NCI-H1105 treated with DMSO at 0.1 percent for 48 hours (cell line): ENCODE measurements at regions not wholly inside any gene's neighbourhood (a gene's known extent, or its start where the extent isn't known, plus 50 kb on each side); places are given as distances from the start of the nearest gene placed in this dataset.
"Not testable (repeated sequence)": the region's sequence is repeated elsewhere in the genome, so short reads cannot be mapped to it uniquely, and the experiment has no call there.

ENCODE experiments used
- DNase-seq: peaks from one replicate; lab custom pipeline; 2025; lab: John Stamatoyannopoulos, UW

- no peak for DNase-seq
These were observed 297.5 kb upstream of the CRIM1 start for GRCh38 chr2:36058076-36058475.

- DNase-seq, result no peak
These were observed 302.8 kb upstream of the CRIM1 start for GRCh38 chr2:36052819-36053218.

GRCh38 chr2:36044411-36044810 is 311.2 kb upstream of the CRIM1 start:
- DNase-seq, result no peak

- DNase-seq, result no peak
These were observed 320.4 kb upstream of the CRIM1 start for GRCh38 chr2:36035137-36035536.

GRCh38 chr2:36032046-36032445 is 323.5 kb upstream of the CRIM1 start:
- no peak for DNase-seq

GRCh38 chr2:36031471-36031870 is 324.1 kb upstream of the CRIM1 start:
- no peak for DNase-seq

GRCh38 chr2:36027616-36028015 is 328.0 kb upstream of the CRIM1 start:
- no peak for DNase-seq

GRCh38 chr2:36013064-36013463 is 342.5 kb upstream of the CRIM1 start:
- DNase-seq, result no peak

GRCh38 chr2:36006444-36006843 is 349.1 kb upstream of the CRIM1 start:
- DNase-seq, result no peak

GRCh38 chr2:36002941-36003340 is 352.6 kb upstream of the CRIM1 start:
- no peak for DNase-seq

GRCh38 chr2:35997488-35997887 is 358.1 kb upstream of the CRIM1 start:
- no peak for DNase-seq

GRCh38 chr2:35989503-35989902 is 366.1 kb upstream of the CRIM1 start:
- DNase-seq, result no peak

GRCh38 chr2:35989040-35989439 is 366.5 kb upstream of the CRIM1 start:
- no peak for DNase-seq

- no peak for DNase-seq
These were observed 368.7 kb upstream of the CRIM1 start for GRCh38 chr2:35986871-35987270.

- no peak for DNase-seq
These were observed 377.4 kb upstream of the CRIM1 start for GRCh38 chr2:35978218-35978617.

- no peak for DNase-seq
These were observed 379.0 kb upstream of the CRIM1 start for GRCh38 chr2:35976611-35977010.

GRCh38 chr2:35973737-35974132 is 381.8 kb upstream of the CRIM1 start:
- no peak for DNase-seq

- peak; percentile 4 for DNase-seq
These were observed 382.3 kb upstream of the CRIM1 start for GRCh38 chr2:35973132-35973736.

- no peak for DNase-seq
These were observed 391.8 kb upstream of the CRIM1 start for GRCh38 chr2:35963824-35964223.

GRCh38 chr2:35963357-35963756 is 392.2 kb upstream of the CRIM1 start:
- no peak for DNase-seq

- DNase-seq, result no peak
These were observed 392.9 kb upstream of the CRIM1 start for GRCh38 chr2:35962585-35963146.

- no peak for DNase-seq
These were observed 395.0 kb upstream of the CRIM1 start for GRCh38 chr2:35960596-35960995.

- DNase-seq, result not testable (repeated sequence)
These were observed 398.5 kb upstream of the CRIM1 start for GRCh38 chr2:35957053-35957452.

- no peak for DNase-seq
These were observed 409.1 kb upstream of the CRIM1 start for GRCh38 chr2:35946478-35946877.
